ENCODE measurements at regions not wholly inside any gene's neighbourhood (a gene's known extent, or its start where the extent isn't known, plus 50 kb on each side); places are given as distances from the start of the nearest gene placed in this dataset.

GRCh38 chr4:159980826-159981468 lies 878.1 kb downstream of the RAPGEF2 start:
- no peak for TF ChIP-seq CTCF (IDR thresholded peaks at IDR 0.05; ENCODE audit: insufficient read depth, low read depth, low read length)
- no peak overlapping the region for H3K4me3 ChIP-seq (ENCODE audit: low read depth, low read length)
- no peak for DNase-seq (ENCODE audit: low read depth)

- H3K4me3 ChIP-seq (ENCODE audit: low read depth, low read length): no peak overlapping the region
- no peak for DNase-seq (ENCODE audit: low read depth)
- no peak for TF ChIP-seq CTCF (IDR thresholded peaks at IDR 0.05; ENCODE audit: insufficient read depth, low read depth, low read length)
Measured at GRCh38 chr4:159981469-159981856, 878.6 kb downstream of the RAPGEF2 start.

- no peak overlapping the region for H3K4me3 ChIP-seq (ENCODE audit: low read depth, low read length)
- no peak for TF ChIP-seq CTCF (IDR thresholded peaks at IDR 0.05; ENCODE audit: insufficient read depth, low read depth, low read length)
- no peak for DNase-seq (ENCODE audit: low read depth)
Measured at GRCh38 chr4:159983082-159983481, 880.2 kb downstream of the RAPGEF2 start.

GRCh38 chr4:160009656-160010493 lies 907.0 kb downstream of the RAPGEF2 start:
- H3K4me3 ChIP-seq (ENCODE audit: low read depth, low read length): no peak overlapping the region
- no peak for TF ChIP-seq CTCF (IDR thresholded peaks at IDR 0.05; ENCODE audit: insufficient read depth, low read depth, low read length)
- DNase-seq (ENCODE audit: low read depth): no peak

GRCh38 chr4:160019936-160020335 lies 917.1 kb downstream of the RAPGEF2 start:
- H3K4me3 ChIP-seq (ENCODE audit: low read depth, low read length): no peak overlapping the region
- no peak for TF ChIP-seq CTCF (IDR thresholded peaks at IDR 0.05; ENCODE audit: insufficient read depth, low read depth, low read length)
- DNase-seq (ENCODE audit: low read depth): no peak

- DNase-seq (ENCODE audit: low read depth): no peak
- no peak for TF ChIP-seq CTCF (IDR thresholded peaks at IDR 0.05; ENCODE audit: insufficient read depth, low read depth, low read length)
- no peak overlapping the region for H3K4me3 ChIP-seq (ENCODE audit: low read depth, low read length)
Measured at GRCh38 chr4:160020804-160021203, 917.9 kb downstream of the RAPGEF2 start.
